Tibial artery (tissue), 4 donors: ENCODE measurements at regions not wholly inside any gene's neighbourhood (a gene's known extent, or its start where the extent isn't known, plus 50 kb on each side); places are given as distances from the start of the nearest gene placed in this dataset.

Experiments
- DNase-seq, 2 donors: peaks; one replicate each; pipeline ENCODE4 v3.0.0-alpha.2; 2019
- H3K27ac ChIP-seq, 2 donors: fragments of 200-600 bp; sonication (generic) in 1 of 2; 1 replicate in 1 of 2; 2 replicates in 1 of 2; pipeline ENCODE4 v1.5.1; 2018 to 2019; ENCODE audit warnings: mild to moderate bottlenecking in 1 of 2
- H3K27me3 ChIP-seq, 2 donors: fragments of 200-600 bp; sonication (generic) in 1 of 2; one replicate each; pipeline versions ENCODE4 v1.5.1 to v1.6.0; 2016 to 2019
- H3K36me3 ChIP-seq, 3 donors: fragments of 200-600 bp; sonication (generic) in 2 of 3; one replicate each; pipeline ENCODE4 v1.5.1; 2016 to 2019; ENCODE audit warnings: mild to moderate bottlenecking in 2 of 3
- H3K4me1 ChIP-seq, 4 donors: fragments of 200-600 bp; sonication (generic) in 2 of 4; 1 replicate in 3 of 4; 2 replicates in 1 of 4; pipeline ENCODE4 v1.5.1; 2016 to 2019
- H3K4me3 ChIP-seq, 2 donors: fragments of 200-600 bp; sonication (generic) in 1 of 2; 1 replicate in 1 of 2; 2 replicates in 1 of 2; pipeline ENCODE4 v1.5.1; 2018 to 2019; ENCODE audit warnings: mild to moderate bottlenecking in 2 of 2
- H3K9me3 ChIP-seq, 3 donors: fragments of 200-600 bp; sonication (generic) in 1 of 3; one replicate each; pipeline ENCODE4 v1.5.1; 2016 to 2019
- CTCF ChIP-seq, 2 experiments: fragments of 200-600 bp in 1 of 2; fragments of 450-650 bp in 1 of 2; IDR thresholded peaks; one replicate each; pipeline ENCODE4 v1.5.1; 2017 to 2019; ENCODE audit warnings: antibody characterized with exemption in 2 of 2, mild to moderate bottlenecking in 1 of 2, moderate library complexity in 1 of 2
- intact Hi-C: fragments of 100-400 bp; cut with DNase I; formaldehyde crosslinking; loops from one replicate; pipeline ENCODE4 v1.15.0; 2023; ENCODE audit warnings: low total_unique reads

- H3K36me3 ChIP-seq = no peaks in the 10 kb centered on the region
- H3K4me3 ChIP-seq = no peak overlapping the region
- intact Hi-C loops = no loop called here
- no peaks in the 10 kb centered on the region for H3K4me1 ChIP-seq
- H3K9me3 ChIP-seq = no peaks in the 10 kb centered on the region
- no peaks in the 10 kb centered on the region for H3K27me3 ChIP-seq
- no peak for DNase-seq
- TF ChIP-seq CTCF (IDR thresholded peaks at IDR 0.05) = no peak
- H3K27ac ChIP-seq = no peak overlapping the region
Measured at GRCh38 chrX:34377645-34378044, 245.5 kb upstream of the FAM47A start.

DNA sequence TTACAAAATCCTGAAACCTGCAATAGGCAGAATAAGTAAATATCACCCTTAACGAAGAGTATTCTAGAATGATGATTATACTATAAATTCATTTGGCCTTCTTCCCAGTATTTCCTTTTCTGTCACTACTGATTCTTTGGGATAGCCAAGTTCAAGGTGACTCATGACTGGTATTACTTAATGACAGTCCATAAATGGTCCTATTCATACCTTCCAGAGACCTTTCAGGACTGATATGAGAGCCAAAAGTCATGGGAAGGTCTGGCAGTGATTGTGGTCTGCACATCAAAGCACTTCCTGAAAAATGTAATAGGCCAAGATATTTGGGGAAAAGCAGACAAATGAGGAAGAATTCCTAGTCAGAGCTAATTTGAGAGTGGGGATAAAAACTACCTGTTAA lies 239.6 kb upstream of the FAM47A start:
- intact Hi-C loops = no loop called here
- no peaks in the 10 kb centered on the region for H3K4me1 ChIP-seq
- H3K36me3 ChIP-seq = no peaks in the 10 kb centered on the region
- DNase-seq = no peak
- H3K27ac ChIP-seq = no peak overlapping the region
- no peak for TF ChIP-seq CTCF (IDR thresholded peaks at IDR 0.05)
- no peak overlapping the region for H3K4me3 ChIP-seq
- no peaks in the 10 kb centered on the region for H3K9me3 ChIP-seq
- no peaks in the 10 kb centered on the region for H3K27me3 ChIP-seq

GRCh38 chrX:34365471-34365870 lies 233.4 kb upstream of the FAM47A start:
- Histone ChIP-seq H3K9me3 (no peaks in the 10 kb centered on the region), H3K4me3 (no peak overlapping the region), H3K36me3 (no peaks in the 10 kb centered on the region), H3K27ac (no peak overlapping the region), H3K4me1 (no peaks in the 10 kb centered on the region), H3K27me3 (no peaks in the 10 kb centered on the region)
- no peak for DNase-seq
- intact Hi-C loops = no loop called here
- TF ChIP-seq CTCF (IDR thresholded peaks at IDR 0.05) = peak; percentile 43 to 45

DNA sequence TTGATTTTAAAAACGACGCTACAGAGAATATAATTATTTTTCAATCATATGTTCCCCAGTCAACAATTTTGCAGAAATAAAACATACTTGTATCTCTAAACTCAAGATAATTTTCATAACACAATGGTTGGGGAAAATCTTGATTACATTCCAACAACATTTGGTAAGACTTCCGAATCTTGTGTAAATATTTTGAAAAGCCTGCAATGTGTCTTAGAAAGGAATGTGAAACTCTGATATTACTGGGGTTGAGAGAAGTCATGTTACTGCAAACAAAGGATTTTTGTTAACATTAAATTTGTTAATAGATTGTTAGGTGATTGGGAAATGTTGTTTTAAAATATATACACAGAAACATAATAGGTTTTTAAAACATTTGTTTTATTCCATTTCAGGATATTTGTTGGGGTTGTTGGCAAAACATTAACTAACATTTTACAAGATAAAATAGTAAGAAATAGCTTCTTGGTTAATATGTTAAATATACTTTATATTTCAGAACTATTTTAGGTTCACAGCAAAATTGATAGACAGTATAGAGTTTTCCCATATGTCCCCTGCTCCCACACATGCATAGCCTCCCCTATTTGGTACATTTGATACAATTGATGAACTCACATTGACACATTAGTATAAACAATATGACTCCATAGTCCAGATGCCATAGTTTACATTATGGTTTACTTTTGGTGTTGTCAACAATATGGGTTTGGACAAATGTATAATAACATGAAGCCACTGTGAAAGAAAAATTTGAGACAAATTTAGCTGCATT lies 218.6 kb upstream of the FAM47A start:
- no peak for DNase-seq
- Histone ChIP-seq H3K27ac (no peak overlapping the region), H3K36me3 (no peaks in the 10 kb centered on the region), H3K9me3 (no peaks in the 10 kb centered on the region), H3K4me3 (no peak overlapping the region), H3K4me1 (no peaks in the 10 kb centered on the region), H3K27me3 (no peaks in the 10 kb centered on the region)
- intact Hi-C loops = no loop called here
- TF ChIP-seq CTCF (IDR thresholded peaks at IDR 0.05) = no peak

DNA sequence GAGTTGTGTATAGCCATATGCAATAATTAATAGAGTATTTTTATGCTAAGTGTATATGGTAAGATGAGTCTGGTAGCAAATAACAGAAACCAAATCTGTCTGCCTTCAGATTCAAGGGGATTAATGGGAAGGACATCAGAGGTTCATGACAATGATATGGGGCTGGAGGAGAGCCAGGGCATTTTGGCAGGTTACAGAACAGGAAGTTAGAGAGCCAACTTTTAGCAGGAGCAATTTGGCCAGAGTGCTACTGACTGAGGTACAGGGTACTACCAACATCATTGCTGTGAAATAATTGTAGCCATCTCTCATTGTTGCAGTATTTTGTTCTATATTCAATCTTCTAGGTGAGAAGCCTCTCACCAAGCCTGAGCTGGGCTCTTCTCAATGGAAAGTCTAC lies 210.9 kb upstream of the FAM47A start:
- Histone ChIP-seq H3K4me1 (no peaks in the 10 kb centered on the region), H3K27ac (no peak overlapping the region), H3K27me3 (no peaks in the 10 kb centered on the region), H3K9me3 (peaks cover 0 to 3% (median 0%) of the 10 kb centered on the region in 3 donors), H3K36me3 (no peaks in the 10 kb centered on the region), H3K4me3 (no peak overlapping the region)
- DNase-seq = no peak
- no peak for TF ChIP-seq CTCF (IDR thresholded peaks at IDR 0.05)
- intact Hi-C loops = no loop called here
